ENCODE measurements at regions not wholly inside any gene's neighbourhood (a gene's known extent, or its start where the extent isn't known, plus 50 kb on each side); places are given as distances from the start of the nearest gene placed in this dataset.
"Not testable (repeated sequence)": the region's sequence is repeated elsewhere in the genome, so short reads cannot be mapped to it uniquely, and the experiment has no call there.

GRCh38 chr15:21261965-21262850 is 178.1 kb downstream of the POTEB3 start:
- no peak for DNase-seq (ENCODE audit: low read depth)

- no peak for DNase-seq (ENCODE audit: low read depth)
Measured at GRCh38 chr15:21261396-21261964, 178.8 kb downstream of the POTEB3 start.

- no peak for DNase-seq (ENCODE audit: low read depth)
Measured at GRCh38 chr15:21260966-21261395, 179.3 kb downstream of the POTEB3 start.

GRCh38 chr15:21258635-21259034 is 181.7 kb downstream of the POTEB3 start:
- not testable (repeated sequence) for DNase-seq (ENCODE audit: low read depth)

GRCh38 chr15:21249508-21250019 is 190.7 kb downstream of the POTEB3 start:
- DNase-seq (ENCODE audit: low read depth): not testable (repeated sequence)
